ENCODE measurements at regions not wholly inside any gene's neighbourhood (a gene's known extent, or its start where the extent isn't known, plus 50 kb on each side); places are given as distances from the start of the nearest gene placed in this dataset.

- Histone ChIP-seq H4K20me1 (ENCODE audit: insufficient read depth) (no peaks in the 10 kb centered on the region), H3K4me3 (IDR thresholded peaks at IDR 0.05; ENCODE audit: insufficient read depth, low read depth, low read length) (no peak overlapping the region), H3K79me2 (ENCODE audit: insufficient read depth, low read depth) (no peaks in the 10 kb centered on the region), H2AFZ (ENCODE audit: low read depth) (no peak overlapping the region), H3K4me2 (no peak overlapping the region), H3K36me3 (ENCODE audit: insufficient read depth) (no peaks in the 10 kb centered on the region), H3K9ac (no peak overlapping the region), H3K27me3 (ENCODE audit: insufficient read depth, low read depth) (no peaks in the 10 kb centered on the region), H3K27ac (no peak overlapping the region), H3K4me1 (ENCODE audit: low read depth, poor library complexity, severe bottlenecking) (no peaks in the 10 kb centered on the region)
- no peak for TF ChIP-seq CTCF (conservative IDR thresholded peaks at IDR 0.05; ENCODE audit: low read depth, low read length)
Measured at GRCh38 chr20:12906361-12906760, 102.4 kb upstream of the SPTLC3 start.

- H3K36me3 ChIP-seq (ENCODE audit: insufficient read depth), result no peaks in the 10 kb centered on the region
- no peak overlapping the region for H3K9ac ChIP-seq
- no peak overlapping the region for H3K4me3 ChIP-seq (IDR thresholded peaks at IDR 0.05; ENCODE audit: insufficient read depth, low read depth, low read length)
- no peak overlapping the region for H3K4me2 ChIP-seq
- H3K27me3 ChIP-seq (ENCODE audit: insufficient read depth, low read depth), result no peaks in the 10 kb centered on the region
- H2AFZ ChIP-seq (ENCODE audit: low read depth), result no peak overlapping the region
- TF ChIP-seq CTCF (conservative IDR thresholded peaks at IDR 0.05; ENCODE audit: low read depth, low read length), result no peak
- H3K79me2 ChIP-seq (ENCODE audit: insufficient read depth, low read depth), result no peaks in the 10 kb centered on the region
- H3K4me1 ChIP-seq (ENCODE audit: low read depth, poor library complexity, severe bottlenecking), result no peaks in the 10 kb centered on the region
- H4K20me1 ChIP-seq (ENCODE audit: insufficient read depth), result no peaks in the 10 kb centered on the region
- H3K27ac ChIP-seq, result no peak overlapping the region
Measured at GRCh38 chr20:12911372-12911771, 97.4 kb upstream of the SPTLC3 start.

GRCh38 chr20:12913781-12914443 lies 94.9 kb upstream of the SPTLC3 start:
- no peaks in the 10 kb centered on the region for H3K36me3 ChIP-seq (ENCODE audit: insufficient read depth)
- no peaks in the 10 kb centered on the region for H3K79me2 ChIP-seq (ENCODE audit: insufficient read depth, low read depth)
- TF ChIP-seq CTCF (conservative IDR thresholded peaks at IDR 0.05; ENCODE audit: low read depth, low read length), result no peak
- H4K20me1 ChIP-seq (ENCODE audit: insufficient read depth), result no peaks in the 10 kb centered on the region
- H2AFZ ChIP-seq (ENCODE audit: low read depth), result no peak overlapping the region
- no peak overlapping the region for H3K27ac ChIP-seq
- H3K4me3 ChIP-seq (IDR thresholded peaks at IDR 0.05; ENCODE audit: insufficient read depth, low read depth, low read length), result no peak overlapping the region
- H3K4me1 ChIP-seq (ENCODE audit: low read depth, poor library complexity, severe bottlenecking), result no peaks in the 10 kb centered on the region
- H3K4me2 ChIP-seq, result no peak overlapping the region
- no peaks in the 10 kb centered on the region for H3K27me3 ChIP-seq (ENCODE audit: insufficient read depth, low read depth)
- no peak overlapping the region for H3K9ac ChIP-seq

- H2AFZ ChIP-seq (ENCODE audit: low read depth), result no peak overlapping the region
- H3K4me3 ChIP-seq (IDR thresholded peaks at IDR 0.05; ENCODE audit: insufficient read depth, low read depth, low read length), result no peak overlapping the region
- no peak for TF ChIP-seq CTCF (conservative IDR thresholded peaks at IDR 0.05; ENCODE audit: low read depth, low read length)
Measured at GRCh38 chr20:12914804-12915203, 94.0 kb upstream of the SPTLC3 start.

More at GRCh38 chr20:12914804-12915203, 94.0 kb upstream of the SPTLC3 start:
- H4K20me1 ChIP-seq (ENCODE audit: insufficient read depth), result no peaks in the 10 kb centered on the region
- no peak overlapping the region for H3K27ac ChIP-seq
- no peak overlapping the region for H3K9ac ChIP-seq
- no peaks in the 10 kb centered on the region for H3K27me3 ChIP-seq (ENCODE audit: insufficient read depth, low read depth)
- H3K79me2 ChIP-seq (ENCODE audit: insufficient read depth, low read depth), result no peaks in the 10 kb centered on the region
- no peaks in the 10 kb centered on the region for H3K36me3 ChIP-seq (ENCODE audit: insufficient read depth)
- H3K4me1 ChIP-seq (ENCODE audit: low read depth, poor library complexity, severe bottlenecking), result no peaks in the 10 kb centered on the region
- no peak overlapping the region for H3K4me2 ChIP-seq

All from KMS-11 (cell line).